ENCODE measurements at regions not wholly inside any gene's neighbourhood (a gene's known extent, or its start where the extent isn't known, plus 50 kb on each side); places are given as distances from the start of the nearest gene placed in this dataset.

- no peak for DNase-seq (ENCODE audit: low spot score)
Measured at GRCh38 chr2:204329532-204329931, 215.7 kb upstream of the PARD3B start.

GRCh38 chr2:204331180-204331579 lies 214.1 kb upstream of the PARD3B start:
- DNase-seq (ENCODE audit: low spot score) = no peak

- DNase-seq (ENCODE audit: low spot score) = no peak
Measured at GRCh38 chr2:204331988-204332387, 213.3 kb upstream of the PARD3B start.

GRCh38 chr2:204332706-204333105 lies 212.6 kb upstream of the PARD3B start:
- no peak for DNase-seq (ENCODE audit: low spot score)

- DNase-seq (ENCODE audit: low spot score) = no peak
Measured at GRCh38 chr2:204333861-204334260, 211.4 kb upstream of the PARD3B start.

GRCh38 chr2:204335451-204336058 lies 209.7 kb upstream of the PARD3B start:
- DNase-seq (ENCODE audit: low spot score) = no peak

GRCh38 chr2:204336153-204336744 lies 209.0 kb upstream of the PARD3B start:
- DNase-seq (ENCODE audit: low spot score) = no peak

GRCh38 chr2:204337638-204338037 lies 207.6 kb upstream of the PARD3B start:
- DNase-seq (ENCODE audit: low spot score) = no peak

GRCh38 chr2:204339212-204339715 lies 206.0 kb upstream of the PARD3B start:
- DNase-seq (ENCODE audit: low spot score) = no peak

- no peak for DNase-seq (ENCODE audit: low spot score)
Measured at GRCh38 chr2:204340511-204340910, 204.8 kb upstream of the PARD3B start.

GRCh38 chr2:204341887-204342276 lies 203.4 kb upstream of the PARD3B start:
- DNase-seq (ENCODE audit: low spot score) = no peak

GRCh38 chr2:204343685-204344084 lies 201.6 kb upstream of the PARD3B start:
- DNase-seq (ENCODE audit: low spot score) = no peak

- DNase-seq (ENCODE audit: low spot score) = no peak
Measured at GRCh38 chr2:204344119-204344518, 201.2 kb upstream of the PARD3B start.

- no peak for DNase-seq (ENCODE audit: low spot score)
Measured at GRCh38 chr2:204346906-204347305, 198.4 kb upstream of the PARD3B start.

GRCh38 chr2:204353823-204354222 lies 191.5 kb upstream of the PARD3B start:
- no peak for DNase-seq (ENCODE audit: low spot score)

GRCh38 chr2:204354442-204354856 lies 190.8 kb upstream of the PARD3B start:
- DNase-seq (ENCODE audit: low spot score) = no peak

GRCh38 chr2:204355688-204356087 lies 189.6 kb upstream of the PARD3B start:
- no peak for DNase-seq (ENCODE audit: low spot score)

- DNase-seq (ENCODE audit: low spot score) = no peak
Measured at GRCh38 chr2:204356151-204356641, 189.1 kb upstream of the PARD3B start.

GRCh38 chr2:204357286-204357685 lies 188.0 kb upstream of the PARD3B start:
- DNase-seq (ENCODE audit: low spot score) = peak; percentile 83

- DNase-seq (ENCODE audit: low spot score) = no peak
Measured at GRCh38 chr2:204359076-204359475, 186.2 kb upstream of the PARD3B start.

GRCh38 chr2:204360218-204361007 lies 184.9 kb upstream of the PARD3B start:
- DNase-seq (ENCODE audit: low spot score) = no peak

GRCh38 chr2:204361738-204362137 lies 183.5 kb upstream of the PARD3B start:
- no peak for DNase-seq (ENCODE audit: low spot score)

- no peak for DNase-seq (ENCODE audit: low spot score)
Measured at GRCh38 chr2:204362581-204362980, 182.7 kb upstream of the PARD3B start.

Data from D341Med (cell line).